ENCODE measurements at regions not wholly inside any gene's neighbourhood (a gene's known extent, or its start where the extent isn't known, plus 50 kb on each side); places are given as distances from the start of the nearest gene placed in this dataset.

DNA sequence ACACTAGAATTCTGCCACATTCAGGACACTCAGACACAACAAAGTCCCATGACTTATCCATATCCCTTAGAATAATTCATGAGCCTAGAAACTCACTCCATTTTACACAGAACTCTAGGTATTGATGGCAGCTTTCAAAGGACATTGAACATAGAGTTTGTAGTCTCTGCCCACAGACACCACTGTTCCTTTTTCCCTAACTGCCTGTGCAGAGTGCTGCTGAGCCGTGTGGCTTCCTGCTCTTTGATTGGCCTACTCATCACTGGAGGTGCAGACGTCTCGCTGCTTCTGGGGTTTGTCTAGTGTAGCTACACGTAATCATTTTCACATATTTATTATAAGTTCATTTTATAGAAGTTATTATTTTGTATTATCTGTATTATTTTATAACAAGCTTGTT, 407.6 kb downstream of the PREX1 start:
- TF ChIP-seq, protein P1, sequence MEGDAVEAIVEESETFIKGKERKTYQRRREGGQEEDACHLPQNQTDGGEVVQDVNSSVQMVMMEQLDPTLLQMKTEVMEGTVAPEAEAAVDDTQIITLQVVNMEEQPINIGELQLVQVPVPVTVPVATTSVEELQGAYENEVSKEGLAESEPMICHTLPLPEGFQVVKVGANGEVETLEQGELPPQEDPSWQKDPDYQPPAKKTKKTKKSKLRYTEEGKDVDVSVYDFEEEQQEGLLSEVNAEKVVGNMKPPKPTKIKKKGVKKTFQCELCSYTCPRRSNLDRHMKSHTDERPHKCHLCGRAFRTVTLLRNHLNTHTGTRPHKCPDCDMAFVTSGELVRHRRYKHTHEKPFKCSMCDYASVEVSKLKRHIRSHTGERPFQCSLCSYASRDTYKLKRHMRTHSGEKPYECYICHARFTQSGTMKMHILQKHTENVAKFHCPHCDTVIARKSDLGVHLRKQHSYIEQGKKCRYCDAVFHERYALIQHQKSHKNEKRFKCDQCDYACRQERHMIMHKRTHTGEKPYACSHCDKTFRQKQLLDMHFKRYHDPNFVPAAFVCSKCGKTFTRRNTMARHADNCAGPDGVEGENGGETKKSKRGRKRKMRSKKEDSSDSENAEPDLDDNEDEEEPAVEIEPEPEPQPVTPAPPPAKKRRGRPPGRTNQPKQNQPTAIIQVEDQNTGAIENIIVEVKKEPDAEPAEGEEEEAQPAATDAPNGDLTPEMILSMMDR (IDR thresholded peaks at IDR 0.05) = no peak
- TF ChIP-seq POLR2A (IDR thresholded peaks at IDR 0.05) = no peak

Data from body of pancreas (tissue), 4 donors.